Stimulated activated memory B cell treated with anti-CD40 and anti-IgM and Interleukin-4, amounts not matched to agents 10 μg/mL and 1 μg/mL and 100 μg/mL, for 72 hours (primary cell): ENCODE measurements at regions not wholly inside any gene's neighbourhood (a gene's known extent, or its start where the extent isn't known, plus 50 kb on each side); places are given as distances from the start of the nearest gene placed in this dataset.
"Not testable (repeated sequence)": the region's sequence is repeated elsewhere in the genome, so short reads cannot be mapped to it uniquely, and the experiment has no call there.

ENCODE experiments used
- ATAC-seq: fragments of 150-1000 bp; cut with Tn5 transposase; 2 replicates; pipeline ENCODE4 v1.10.0; 2021
- H3K27ac Mint-ChIP-seq: one replicate; pipeline ENCODE4 v1.8.0; 2022; ENCODE audit warnings: mild to moderate bottlenecking, mixed read lengths
- H3K27me3 Mint-ChIP-seq: one replicate; pipeline ENCODE4 v1.8.0; 2022; ENCODE audit warnings: mixed read lengths
- H3K36me3 Mint-ChIP-seq: one replicate; pipeline ENCODE4 v1.8.0; 2022; ENCODE audit warnings: mixed read lengths
- H3K4me1 Mint-ChIP-seq: one replicate; pipeline ENCODE4 v1.8.0; 2022; ENCODE audit warnings: mixed read lengths
- H3K4me3 Mint-ChIP-seq: one replicate; pipeline ENCODE4 v1.8.0; 2022; ENCODE audit warnings: mild to moderate bottlenecking, moderate library complexity, mixed read lengths
- H3K9me3 Mint-ChIP-seq: one replicate; pipeline ENCODE4 v1.8.0; 2022; ENCODE audit warnings: mixed read lengths

DNA sequence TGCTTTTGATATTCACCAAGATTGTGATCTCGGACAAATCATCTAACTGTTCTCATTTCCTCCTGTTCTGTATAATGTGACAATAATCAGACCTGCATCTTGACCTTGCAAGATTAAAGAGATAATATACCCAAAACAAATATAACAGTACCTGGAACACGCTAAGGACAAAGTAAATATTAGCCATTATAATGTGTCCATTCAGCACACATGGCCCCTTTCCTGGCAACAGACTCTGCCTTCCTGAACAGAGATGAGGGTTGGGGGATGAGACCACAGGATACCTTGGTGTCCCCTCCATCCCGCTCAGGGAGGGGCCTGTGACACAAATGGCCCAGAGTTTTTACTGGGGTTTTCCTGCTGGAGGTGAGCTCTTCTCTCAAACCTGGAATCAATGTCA is 143.4 kb upstream of the SERPINE2 start:
- Mint-ChIP-seq H3K36me3 (no peaks in the 10 kb centered on the region), H3K4me1 (no peaks in the 10 kb centered on the region), H3K27me3 (peaks cover 16% of the 10 kb centered on the region), H3K4me3 (no peak overlapping the region), H3K27ac (no peak overlapping the region), H3K9me3 (no peaks in the 10 kb centered on the region)
- ATAC-seq = no peak

DNA sequence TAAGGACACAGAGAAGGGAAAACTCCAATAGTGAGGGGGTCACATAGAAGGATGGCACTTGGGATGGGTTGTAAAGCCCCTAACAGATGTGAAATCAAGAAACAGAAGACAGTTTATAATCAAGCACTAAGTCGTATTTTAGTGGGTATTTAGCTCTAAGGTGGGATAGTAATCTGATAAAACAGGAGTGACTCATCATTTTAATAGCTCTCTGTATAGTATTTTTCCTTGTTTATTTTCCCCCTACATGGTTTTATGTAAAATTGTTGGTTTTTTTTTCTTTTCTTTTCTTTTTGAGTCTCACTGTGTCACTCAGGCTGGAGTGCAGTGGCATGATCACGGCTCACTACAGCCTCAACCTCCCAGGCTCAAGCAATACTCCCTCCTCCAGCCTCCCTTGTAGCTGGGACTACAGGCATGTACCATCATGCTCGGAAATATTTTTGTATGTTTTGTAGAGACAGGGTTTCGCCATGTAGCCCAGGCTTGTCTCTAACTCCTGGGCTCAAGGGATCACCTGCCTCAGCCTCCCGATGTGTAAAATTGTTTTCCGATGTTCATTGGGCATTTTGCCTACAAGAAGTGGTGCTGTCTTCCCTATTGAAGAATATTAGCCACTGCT is 142.6 kb upstream of the SERPINE2 start:
- Mint-ChIP-seq H3K27me3 (peaks cover 16% of the 10 kb centered on the region), H3K9me3 (no peaks in the 10 kb centered on the region), H3K36me3 (no peaks in the 10 kb centered on the region), H3K4me3 (no peak overlapping the region), H3K27ac (no peak overlapping the region), H3K4me1 (no peaks in the 10 kb centered on the region)
- ATAC-seq = no peak

DNA sequence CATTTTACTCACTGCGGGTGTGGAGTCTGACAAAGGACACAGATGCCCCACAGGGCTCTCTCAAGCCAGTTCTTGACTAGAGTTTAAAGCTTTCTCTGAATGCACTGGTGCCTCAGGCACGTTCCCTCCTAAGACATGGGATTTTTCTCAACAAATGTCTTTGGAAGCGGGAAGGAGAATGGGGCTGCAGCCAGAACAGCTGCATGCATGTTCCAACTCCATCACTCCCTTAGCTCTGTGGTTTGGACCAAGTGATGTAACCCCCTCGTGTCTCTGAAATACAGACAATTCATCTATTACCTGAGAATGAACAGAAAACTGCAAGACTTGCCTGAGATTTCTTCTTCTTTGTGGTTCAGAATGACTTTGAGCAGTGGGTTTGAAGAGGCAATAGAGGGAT is 141.7 kb upstream of the SERPINE2 start:
- Mint-ChIP-seq H3K27ac (no peak overlapping the region), H3K4me3 (no peak overlapping the region), H3K4me1 (no peaks in the 10 kb centered on the region), H3K27me3 (peaks cover 16% of the 10 kb centered on the region), H3K36me3 (no peaks in the 10 kb centered on the region), H3K9me3 (no peaks in the 10 kb centered on the region)
- no peak for ATAC-seq

DNA sequence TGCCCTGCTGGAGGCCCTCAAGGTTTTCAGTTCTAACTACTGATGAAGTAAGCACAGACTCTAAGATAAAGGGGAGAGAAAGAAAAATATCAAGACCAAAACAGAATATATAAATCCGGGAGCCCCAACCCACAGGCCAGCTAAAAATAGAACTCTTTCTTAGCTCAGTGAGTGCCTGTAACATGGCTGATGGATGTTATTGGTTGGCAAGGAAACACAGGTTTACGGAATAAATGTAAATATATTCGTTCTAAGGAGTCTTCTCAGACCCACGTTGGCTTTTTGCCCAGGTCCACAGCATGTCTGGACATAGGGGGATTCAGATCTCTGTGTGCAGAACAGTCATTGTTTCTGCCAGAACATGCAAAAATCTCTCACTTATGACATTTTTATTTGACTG is 139.0 kb upstream of the SERPINE2 start:
- H3K4me1 Mint-ChIP-seq = no peaks in the 10 kb centered on the region
- no peak overlapping the region for H3K27ac Mint-ChIP-seq
- H3K9me3 Mint-ChIP-seq = no peaks in the 10 kb centered on the region
- H3K4me3 Mint-ChIP-seq = no peak overlapping the region
- peaks cover 16% of the 10 kb centered on the region for H3K27me3 Mint-ChIP-seq
- H3K36me3 Mint-ChIP-seq = no peaks in the 10 kb centered on the region
- no peak for ATAC-seq

GRCh38 chr2:224175538-224175937 is 136.5 kb upstream of the SERPINE2 start:
- Mint-ChIP-seq H3K27ac (no peak overlapping the region), H3K9me3 (no peaks in the 10 kb centered on the region), H3K4me3 (no peak overlapping the region), H3K36me3 (no peaks in the 10 kb centered on the region), H3K27me3 (no peaks in the 10 kb centered on the region), H3K4me1 (no peaks in the 10 kb centered on the region)
- ATAC-seq = no peak

DNA sequence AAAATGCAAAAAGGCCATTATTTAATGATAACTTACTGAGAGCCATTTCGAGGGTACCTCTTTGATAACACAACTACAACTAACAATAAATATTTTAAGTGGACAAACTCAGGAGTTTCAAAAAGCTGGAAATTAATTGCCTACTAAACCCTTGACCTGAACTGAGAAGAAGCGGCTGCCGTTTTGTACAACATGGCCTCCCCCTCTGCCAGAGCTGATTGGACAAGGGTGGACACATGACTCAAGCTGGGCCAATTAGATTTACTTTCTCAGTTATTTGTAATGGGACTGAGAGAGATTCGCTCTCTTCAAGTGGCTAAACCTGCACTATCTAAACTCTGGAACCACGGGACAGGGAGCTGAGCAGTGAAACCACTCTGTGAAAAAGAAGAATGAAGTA is 135.9 kb upstream of the SERPINE2 start:
- Mint-ChIP-seq H3K4me3 (no peak overlapping the region), H3K36me3 (no peaks in the 10 kb centered on the region), H3K27me3 (no peaks in the 10 kb centered on the region), H3K27ac (no peak overlapping the region), H3K4me1 (no peaks in the 10 kb centered on the region), H3K9me3 (no peaks in the 10 kb centered on the region)
- ATAC-seq = no peak

DNA sequence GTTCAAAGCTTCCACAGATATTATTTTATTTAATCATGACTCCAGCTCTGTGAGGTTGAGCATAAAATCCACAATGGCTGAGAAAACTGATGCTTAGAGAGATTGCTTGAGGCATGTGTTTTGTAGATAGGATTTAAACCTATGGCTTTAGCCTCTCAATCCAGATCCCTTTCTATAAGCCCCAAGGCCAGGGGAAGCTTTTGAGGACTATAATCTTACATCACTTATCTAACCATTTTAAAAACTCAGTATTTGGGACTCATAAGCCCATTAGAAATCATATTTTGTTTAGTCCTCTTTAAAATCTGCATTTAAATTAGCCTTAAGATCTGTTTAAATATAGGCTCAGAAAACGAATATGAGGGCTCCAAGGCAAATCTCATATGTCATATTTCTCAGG is 135.4 kb upstream of the SERPINE2 start:
- Mint-ChIP-seq H3K4me3 (no peak overlapping the region), H3K9me3 (no peaks in the 10 kb centered on the region)

GRCh38 chr2:224173933-224174332 is 134.8 kb upstream of the SERPINE2 start:
- Mint-ChIP-seq H3K36me3 (no peaks in the 10 kb centered on the region), H3K27me3 (no peaks in the 10 kb centered on the region), H3K4me1 (no peaks in the 10 kb centered on the region), H3K4me3 (no peak overlapping the region), H3K9me3 (no peaks in the 10 kb centered on the region), H3K27ac (no peak overlapping the region)
- no peak for ATAC-seq

More for the DNA sequence above, 135.4 kb upstream of the SERPINE2 start:
- Mint-ChIP-seq H3K27me3 (no peaks in the 10 kb centered on the region), H3K27ac (no peak overlapping the region), H3K4me1 (no peaks in the 10 kb centered on the region), H3K36me3 (no peaks in the 10 kb centered on the region)
- no peak for ATAC-seq

DNA sequence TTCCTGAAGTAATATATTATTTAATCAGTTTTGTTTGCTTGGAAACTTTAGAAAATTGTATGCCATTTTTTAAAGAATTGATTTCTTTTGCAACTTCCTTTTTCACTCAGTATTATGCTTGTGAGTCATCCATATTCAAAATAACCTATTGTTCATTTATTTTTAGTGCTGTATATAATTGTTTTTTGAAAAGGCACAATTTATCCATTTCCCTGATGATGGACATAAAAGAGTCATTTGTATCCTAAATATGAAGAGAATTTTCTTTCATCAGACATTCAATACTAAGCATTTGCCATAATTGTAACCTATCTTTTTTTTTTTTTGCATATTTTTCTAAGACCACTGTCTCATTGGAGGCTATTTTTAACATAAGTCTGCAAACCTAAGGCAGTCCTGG is 134.1 kb upstream of the SERPINE2 start:
- H3K27ac Mint-ChIP-seq = no peak overlapping the region
- H3K27me3 Mint-ChIP-seq = no peaks in the 10 kb centered on the region
- no peak overlapping the region for H3K4me3 Mint-ChIP-seq
- no peak for ATAC-seq
- H3K36me3 Mint-ChIP-seq = no peaks in the 10 kb centered on the region
- no peaks in the 10 kb centered on the region for H3K4me1 Mint-ChIP-seq
- H3K9me3 Mint-ChIP-seq = peaks cover under 1% of the 10 kb centered on the region

DNA sequence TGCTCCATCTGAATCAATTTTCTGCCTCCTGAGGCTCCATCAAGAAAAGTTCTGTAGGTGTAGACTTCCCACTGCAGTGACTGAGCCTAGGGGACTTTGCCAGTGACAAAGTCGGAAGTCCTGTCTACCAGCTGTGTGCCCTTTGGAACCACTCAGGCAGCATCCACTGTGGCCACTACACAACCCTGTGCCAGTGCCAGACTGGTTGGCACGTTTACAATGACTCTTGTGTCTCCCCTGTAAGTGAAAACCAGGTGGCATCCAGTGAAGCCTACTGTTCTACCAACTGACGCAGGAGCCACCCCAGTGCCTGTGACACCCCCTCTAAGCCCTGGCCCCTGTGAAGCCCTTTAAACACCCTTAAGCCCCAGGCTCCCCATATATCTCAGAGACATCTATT is 132.1 kb upstream of the SERPINE2 start:
- no peaks in the 10 kb centered on the region for H3K27me3 Mint-ChIP-seq
- H3K9me3 Mint-ChIP-seq = peaks cover 6% of the 10 kb centered on the region
- H3K27ac Mint-ChIP-seq = no peak overlapping the region
- no peaks in the 10 kb centered on the region for H3K36me3 Mint-ChIP-seq
- no peak for ATAC-seq
- no peak overlapping the region for H3K4me3 Mint-ChIP-seq
- H3K4me1 Mint-ChIP-seq = no peaks in the 10 kb centered on the region

GRCh38 chr2:224169847-224170246 is 130.8 kb upstream of the SERPINE2 start:
- no peak for ATAC-seq
- H3K9me3 Mint-ChIP-seq = peaks cover 6% of the 10 kb centered on the region
- no peak overlapping the region for H3K27ac Mint-ChIP-seq
- H3K4me1 Mint-ChIP-seq = no peaks in the 10 kb centered on the region
- H3K4me3 Mint-ChIP-seq = no peak overlapping the region
- H3K27me3 Mint-ChIP-seq = peaks cover 9% of the 10 kb centered on the region
- H3K36me3 Mint-ChIP-seq = no peaks in the 10 kb centered on the region

GRCh38 chr2:224167781-224168180 is 128.7 kb upstream of the SERPINE2 start:
- H3K27ac Mint-ChIP-seq, H3K4me3 Mint-ChIP-seq, H3K4me1 Mint-ChIP-seq, ATAC-seq, H3K9me3 Mint-ChIP-seq, H3K36me3 Mint-ChIP-seq: not testable (repeated sequence)
- peaks cover 16% of the 10 kb centered on the region for H3K27me3 Mint-ChIP-seq

GRCh38 chr2:224166654-224167053 is 127.6 kb upstream of the SERPINE2 start:
- Mint-ChIP-seq H3K9me3 (peaks cover 10% of the 10 kb centered on the region), H3K27me3 (peaks cover 16% of the 10 kb centered on the region), H3K4me3 (no peak overlapping the region), H3K27ac (no peak overlapping the region), H3K4me1 (no peaks in the 10 kb centered on the region), H3K36me3 (no peaks in the 10 kb centered on the region)
- ATAC-seq = no peak

DNA sequence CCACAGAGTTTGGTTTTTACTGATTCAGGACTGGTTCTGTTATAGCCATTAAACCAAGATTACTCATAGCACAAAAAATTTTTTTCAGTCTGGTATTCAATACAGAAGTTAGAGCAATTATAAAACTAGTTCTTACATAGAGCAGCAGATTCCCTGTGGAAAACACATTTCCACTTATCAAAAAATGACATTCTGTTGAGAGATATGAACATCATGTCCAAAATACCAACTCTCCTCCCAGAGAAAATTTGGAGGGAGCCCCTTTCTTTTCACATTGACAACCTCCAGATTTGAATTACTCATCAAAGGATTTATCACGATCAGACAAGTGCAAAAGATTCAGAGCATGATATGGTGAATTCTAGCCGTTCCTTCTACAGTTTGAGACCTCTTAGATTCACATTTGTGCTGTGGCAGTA is 126.8 kb upstream of the SERPINE2 start:
- peaks cover 16% of the 10 kb centered on the region for H3K27me3 Mint-ChIP-seq
- no peak for ATAC-seq
- H3K4me3 Mint-ChIP-seq = no peak overlapping the region
- H3K9me3 Mint-ChIP-seq = peaks cover 10% of the 10 kb centered on the region
- H3K4me1 Mint-ChIP-seq = no peaks in the 10 kb centered on the region
- no peaks in the 10 kb centered on the region for H3K36me3 Mint-ChIP-seq
- H3K27ac Mint-ChIP-seq = no peak overlapping the region

- Mint-ChIP-seq H3K4me3 (no peak overlapping the region), H3K4me1 (no peaks in the 10 kb centered on the region), H3K27ac (no peak overlapping the region), H3K27me3 (peaks cover 16% of the 10 kb centered on the region), H3K36me3 (no peaks in the 10 kb centered on the region), H3K9me3 (peaks cover 10% of the 10 kb centered on the region)
- no peak for ATAC-seq
Observed at GRCh38 chr2:224163566-224164307, 124.7 kb upstream of the SERPINE2 start.

- Mint-ChIP-seq H3K4me3 (no peak overlapping the region), H3K36me3 (no peaks in the 10 kb centered on the region), H3K4me1 (no peaks in the 10 kb centered on the region), H3K27me3 (peaks cover 16% of the 10 kb centered on the region), H3K9me3 (peaks cover 4% of the 10 kb centered on the region), H3K27ac (no peak overlapping the region)
- no peak for ATAC-seq
Observed at GRCh38 chr2:224162122-224162521, 123.0 kb upstream of the SERPINE2 start.
